ENCODE measurements at regions not wholly inside any gene's neighbourhood (a gene's known extent, or its start where the extent isn't known, plus 50 kb on each side); places are given as distances from the start of the nearest gene placed in this dataset.

- TF ChIP-seq CTCF (IDR thresholded peaks at IDR 0.05) (no peak), POLR2AphosphoS5 (IDR thresholded peaks at IDR 0.05) (no peak)
Observed at GRCh38 chr13:107812014-107812412, 403.3 kb downstream of the LIG4 start.
